D721Med (cell line): ENCODE measurements at regions not wholly inside any gene's neighbourhood (a gene's known extent, or its start where the extent isn't known, plus 50 kb on each side); places are given as distances from the start of the nearest gene placed in this dataset.

Source experiments
- DNase-seq: peaks from one replicate; pipeline ENCODE4 v3.0.0; 2011; ENCODE audit warnings: low spot score; ENCODE audit not compliant: insufficient read length
- FAIRE-seq: peaks from 2 replicates; lab custom pipeline; 2011; peaks lifted over from hg19 to GRCh38; lab: Jason Lieb, UNC
- TF ChIP-seq, protein P1 (sequence below): IDR thresholded peaks from 2 replicates; pipeline ENCODE4 v1.5.1; 2012; ENCODE audit warnings: mild to moderate bottlenecking, control low read depth; ENCODE audit not compliant: insufficient read depth; ENCODE audit errors: missing control alignments

- peak; percentile 53 for FAIRE-seq
Observed at GRCh38 chr9:80440724-80441123, 869.0 kb downstream of the TLE4 start.

DNA sequence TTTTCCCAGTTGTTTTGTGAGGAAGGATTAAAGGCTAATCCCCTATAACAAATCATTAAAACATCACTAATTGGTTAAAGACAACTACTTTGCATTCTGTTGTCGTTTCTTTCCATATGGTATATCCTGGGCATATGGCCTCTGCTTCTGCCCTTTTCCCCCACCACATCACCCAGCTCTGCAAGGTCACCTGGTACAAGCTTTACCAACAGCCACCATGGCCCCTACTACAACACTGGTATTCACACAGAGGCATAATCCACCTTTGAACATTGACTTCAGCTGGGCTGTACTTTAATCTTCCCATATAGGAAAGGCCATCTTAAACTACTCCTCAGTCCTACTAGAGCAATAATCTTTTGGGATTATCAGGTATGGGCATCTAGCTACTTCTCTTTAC is 866.1 kb downstream of the TLE4 start:
- DNase-seq (peak; percentile 10), FAIRE-seq (peak; percentile 97)
- TF ChIP-seq, protein P1, sequence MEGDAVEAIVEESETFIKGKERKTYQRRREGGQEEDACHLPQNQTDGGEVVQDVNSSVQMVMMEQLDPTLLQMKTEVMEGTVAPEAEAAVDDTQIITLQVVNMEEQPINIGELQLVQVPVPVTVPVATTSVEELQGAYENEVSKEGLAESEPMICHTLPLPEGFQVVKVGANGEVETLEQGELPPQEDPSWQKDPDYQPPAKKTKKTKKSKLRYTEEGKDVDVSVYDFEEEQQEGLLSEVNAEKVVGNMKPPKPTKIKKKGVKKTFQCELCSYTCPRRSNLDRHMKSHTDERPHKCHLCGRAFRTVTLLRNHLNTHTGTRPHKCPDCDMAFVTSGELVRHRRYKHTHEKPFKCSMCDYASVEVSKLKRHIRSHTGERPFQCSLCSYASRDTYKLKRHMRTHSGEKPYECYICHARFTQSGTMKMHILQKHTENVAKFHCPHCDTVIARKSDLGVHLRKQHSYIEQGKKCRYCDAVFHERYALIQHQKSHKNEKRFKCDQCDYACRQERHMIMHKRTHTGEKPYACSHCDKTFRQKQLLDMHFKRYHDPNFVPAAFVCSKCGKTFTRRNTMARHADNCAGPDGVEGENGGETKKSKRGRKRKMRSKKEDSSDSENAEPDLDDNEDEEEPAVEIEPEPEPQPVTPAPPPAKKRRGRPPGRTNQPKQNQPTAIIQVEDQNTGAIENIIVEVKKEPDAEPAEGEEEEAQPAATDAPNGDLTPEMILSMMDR: no peak

More at GRCh38 chr9:80440724-80441123, 869.0 kb downstream of the TLE4 start:
- TF ChIP-seq, protein P1: no peak
- no peak for DNase-seq

- FAIRE-seq (no peak), DNase-seq (no peak)
- TF ChIP-seq, protein P1: no peak
Observed at GRCh38 chr9:80437091-80437640, 865.4 kb downstream of the TLE4 start.

DNA sequence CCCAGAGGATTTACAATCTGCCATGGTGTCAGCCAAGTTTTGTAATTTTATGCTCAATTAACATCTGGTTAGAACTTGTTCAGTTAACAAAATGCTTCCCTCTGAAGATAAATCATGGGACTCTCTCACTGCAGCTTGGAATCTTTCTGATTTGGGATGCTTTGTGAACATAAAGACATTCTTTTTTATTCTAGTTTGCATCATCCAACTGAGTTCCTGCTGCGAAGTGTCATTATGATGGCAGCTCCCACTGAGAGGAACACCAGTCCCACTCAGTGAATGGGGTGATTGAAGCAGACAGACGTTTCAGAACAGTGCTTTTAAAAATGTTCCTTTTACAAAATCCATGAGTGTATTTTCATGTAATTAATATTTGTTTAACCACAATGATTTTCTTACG is 863.8 kb downstream of the TLE4 start:
- FAIRE-seq: no peak
- TF ChIP-seq, protein P1: no peak
- no peak for DNase-seq

DNA sequence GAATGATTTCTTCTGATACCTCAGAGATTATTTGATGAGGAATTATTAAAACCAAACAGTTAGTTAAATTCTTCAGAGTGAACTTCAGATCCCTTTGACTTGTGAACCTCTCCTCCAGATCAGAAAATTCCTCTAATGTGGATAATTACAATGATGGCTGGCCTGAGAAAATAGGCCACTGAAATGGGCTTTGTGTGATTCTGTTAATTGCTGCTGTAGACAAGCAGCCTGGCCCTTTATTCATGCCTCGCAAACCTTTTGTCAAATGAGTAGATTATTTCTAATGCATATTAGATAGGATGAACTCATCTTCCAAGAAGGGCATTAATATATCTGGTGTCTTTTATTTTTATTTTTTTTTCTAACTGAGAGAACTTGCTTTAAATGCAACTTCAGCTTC is 855.2 kb downstream of the TLE4 start:
- DNase-seq (no peak), FAIRE-seq (no peak)
- TF ChIP-seq, protein P1: no peak

GRCh38 chr9:80417211-80417773 is 845.5 kb downstream of the TLE4 start:
- TF ChIP-seq, protein P1: no peak
- FAIRE-seq: no peak
- DNase-seq: no peak

DNA sequence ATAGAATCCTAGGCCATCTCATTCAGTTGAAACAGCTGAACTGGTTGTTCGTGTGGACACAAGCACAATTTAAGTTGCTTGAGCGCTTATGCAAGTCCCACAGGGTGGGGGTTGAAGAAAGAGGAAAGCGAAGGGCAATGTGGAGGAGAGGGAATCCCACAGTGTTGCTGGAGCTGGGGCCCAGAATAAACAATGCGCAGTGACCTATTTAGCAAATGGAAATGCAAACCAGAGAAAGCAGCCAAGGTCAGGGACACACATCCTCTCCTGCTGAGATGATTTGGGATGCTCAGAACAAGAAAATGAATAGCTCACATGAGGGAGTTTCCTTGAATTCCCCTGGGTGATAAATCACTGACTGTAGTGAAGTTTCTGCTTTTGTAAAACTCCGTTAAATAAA is 838.3 kb downstream of the TLE4 start:
- TF ChIP-seq, protein P1: no peak
- no peak for FAIRE-seq
- no peak for DNase-seq
